ENCODE measurements at regions not wholly inside any gene's neighbourhood (a gene's known extent, or its start where the extent isn't known, plus 50 kb on each side); places are given as distances from the start of the nearest gene placed in this dataset.

- DNase-seq: no peak
Measured at GRCh38 chr12:130074661-130075406, 87.4 kb upstream of the FZD10 start.

DNA sequence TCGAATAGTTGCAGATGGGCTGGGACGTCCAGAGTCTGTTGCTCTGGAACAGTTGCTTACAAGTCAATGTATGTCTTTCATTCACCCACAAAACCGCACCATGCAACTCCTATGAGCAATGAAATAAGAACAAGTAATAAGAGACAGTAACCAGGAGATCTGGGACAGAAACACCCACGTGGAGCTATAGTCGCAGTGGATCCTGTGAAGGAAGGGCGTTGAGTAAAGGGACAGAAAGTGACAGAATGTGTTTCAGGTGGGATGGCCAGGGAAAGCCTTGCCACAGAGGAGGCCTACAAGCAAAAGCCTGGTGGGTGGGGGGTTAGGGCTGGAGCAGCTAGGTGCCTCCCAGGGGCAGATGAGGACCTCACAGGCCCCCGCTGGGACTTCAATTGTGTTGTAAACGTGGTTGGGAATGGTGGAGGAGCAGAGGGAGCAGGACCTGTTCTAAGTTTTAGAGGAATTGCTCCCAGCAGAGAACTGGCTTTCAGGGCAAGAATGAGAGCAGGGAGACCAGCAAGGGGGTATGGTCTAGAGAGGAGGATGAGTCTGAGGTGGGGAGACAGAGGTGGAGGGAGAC, 86.7 kb upstream of the FZD10 start:
- DNase-seq: no peak

GRCh38 chr12:130076126-130076525, 86.1 kb upstream of the FZD10 start:
- no peak for DNase-seq

GRCh38 chr12:130076752-130077151, 85.5 kb upstream of the FZD10 start:
- no peak for DNase-seq

DNA sequence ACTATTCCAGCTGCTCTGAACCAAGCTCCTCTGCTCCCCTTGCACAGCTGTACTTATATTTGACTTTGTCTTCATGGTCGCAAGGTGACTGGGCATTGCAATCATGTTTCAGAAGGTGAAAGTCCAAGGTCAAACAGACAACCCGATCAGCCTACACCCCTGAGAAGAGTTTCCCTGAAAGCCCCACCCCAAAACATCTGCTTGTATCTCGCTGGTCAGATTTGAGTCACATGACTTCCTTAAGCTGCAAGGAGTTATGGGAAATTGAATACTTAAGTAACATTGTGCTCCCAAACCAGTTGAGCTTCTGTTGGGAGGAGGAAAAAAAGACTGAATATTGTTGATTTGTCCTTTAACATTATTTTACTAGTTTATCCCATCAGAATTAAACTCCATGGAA, 83.4 kb upstream of the FZD10 start:
- no peak for DNase-seq

DNA sequence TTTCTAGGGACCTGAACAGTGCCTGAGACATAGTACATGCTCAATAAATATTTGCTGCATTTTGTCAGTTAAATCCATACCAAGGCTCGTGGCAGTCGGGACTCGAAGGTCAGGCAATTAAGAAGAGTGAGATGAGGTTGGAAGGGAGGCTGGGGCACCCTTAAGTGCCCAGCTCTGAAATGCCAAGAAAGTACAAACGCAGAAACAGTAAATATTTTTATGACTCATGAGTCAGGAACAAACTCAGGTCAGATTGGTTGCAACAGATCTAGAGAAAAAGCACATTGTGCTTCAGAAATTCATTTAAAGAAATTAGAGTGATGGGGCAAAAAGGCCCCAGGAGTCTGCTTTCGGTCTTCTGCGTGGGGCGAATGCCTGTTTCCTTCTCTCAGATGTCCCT, 83.0 kb upstream of the FZD10 start:
- no peak for DNase-seq

- no peak for DNase-seq
Measured at GRCh38 chr12:130080205-130080604, 82.1 kb upstream of the FZD10 start.

- DNase-seq: no peak
Measured at GRCh38 chr12:130081117-130081805, 81.0 kb upstream of the FZD10 start.

DNA sequence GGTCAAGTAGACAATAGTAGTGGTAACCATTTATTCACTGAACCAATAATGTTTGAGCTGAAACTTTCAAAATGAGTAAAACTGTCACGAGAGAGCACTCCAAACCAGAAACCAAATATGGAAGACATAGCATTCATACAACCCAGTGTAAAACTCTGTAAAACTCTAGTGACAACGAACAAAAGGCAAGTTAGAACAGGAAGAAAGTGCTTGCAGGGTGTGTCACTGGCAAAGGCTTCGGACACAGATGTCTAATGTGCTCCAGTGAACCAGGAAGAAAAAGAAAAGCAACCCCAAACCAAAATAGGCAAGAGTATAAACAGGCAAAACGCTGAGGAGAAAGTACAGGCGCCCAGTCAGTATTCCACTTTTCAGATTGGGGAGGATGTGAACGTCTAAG, 79.3 kb upstream of the FZD10 start:
- DNase-seq: no peak

- no peak for DNase-seq
Measured at GRCh38 chr12:130083734-130084133, 78.5 kb upstream of the FZD10 start.

DNA sequence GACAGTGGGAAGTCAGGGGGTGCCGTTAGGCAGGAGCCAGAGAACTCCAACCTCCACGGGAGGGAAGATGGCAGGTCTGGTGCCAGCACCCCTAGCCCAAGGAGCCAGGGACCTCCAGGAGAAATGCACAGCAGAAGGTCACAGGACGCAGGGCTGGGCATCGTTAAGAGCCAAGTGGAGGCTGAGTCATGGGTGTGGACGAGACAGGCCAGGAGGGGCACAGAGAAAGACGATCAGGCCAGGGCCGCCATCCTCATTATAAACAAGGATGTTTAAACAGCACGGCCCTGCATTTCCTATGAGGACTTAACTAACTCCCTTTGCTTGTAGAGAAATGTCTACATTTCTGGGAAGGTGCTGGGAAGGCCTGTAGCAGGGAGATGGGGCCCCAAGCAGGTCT, 77.9 kb upstream of the FZD10 start:
- no peak for DNase-seq

- DNase-seq: no peak
Measured at GRCh38 chr12:130086248-130086647, 76.0 kb upstream of the FZD10 start.

- no peak for DNase-seq
Measured at GRCh38 chr12:130086797-130087196, 75.5 kb upstream of the FZD10 start.

DNA sequence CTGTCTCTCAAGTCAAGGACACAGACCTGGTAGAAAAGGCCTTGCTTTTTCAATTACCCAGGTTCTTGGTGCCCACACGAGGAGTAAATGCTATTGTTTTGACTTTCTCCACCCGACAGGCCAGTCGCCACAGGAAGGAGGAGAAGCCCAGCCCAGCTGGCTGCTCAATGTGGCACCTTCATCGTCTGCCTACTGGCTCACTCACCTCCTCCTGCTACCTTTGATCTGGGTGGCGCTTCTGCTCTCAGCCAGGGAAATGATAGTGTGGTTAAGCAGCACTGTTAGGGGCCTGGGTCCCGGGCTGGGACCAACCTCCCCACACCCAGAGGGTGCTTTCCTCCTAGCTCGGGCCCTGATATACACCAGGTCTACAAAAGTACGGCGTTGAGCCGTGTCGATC, 75.0 kb upstream of the FZD10 start:
- DNase-seq: no peak

DNA sequence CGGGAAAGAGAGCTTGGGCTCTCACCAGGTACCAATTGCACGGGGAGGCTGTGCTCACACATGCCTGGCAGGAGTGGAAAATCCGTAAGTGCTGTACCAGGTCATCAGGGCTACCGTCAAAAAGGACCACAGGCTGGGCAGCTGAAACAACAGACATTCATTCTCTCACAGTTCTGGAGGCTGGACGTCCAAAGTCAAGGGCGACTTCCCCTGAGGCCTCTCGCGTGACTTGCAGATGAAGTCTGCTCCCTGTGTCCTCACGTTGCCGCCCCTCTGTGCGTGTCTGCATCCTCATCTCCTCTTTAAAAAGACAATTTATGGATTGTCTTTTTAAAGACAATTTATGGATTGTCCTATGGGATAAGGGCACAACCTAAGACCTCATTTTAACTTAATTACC, 73.8 kb upstream of the FZD10 start:
- no peak for DNase-seq

- DNase-seq: no peak
Measured at GRCh38 chr12:130090542-130090941, 71.7 kb upstream of the FZD10 start.

DNA sequence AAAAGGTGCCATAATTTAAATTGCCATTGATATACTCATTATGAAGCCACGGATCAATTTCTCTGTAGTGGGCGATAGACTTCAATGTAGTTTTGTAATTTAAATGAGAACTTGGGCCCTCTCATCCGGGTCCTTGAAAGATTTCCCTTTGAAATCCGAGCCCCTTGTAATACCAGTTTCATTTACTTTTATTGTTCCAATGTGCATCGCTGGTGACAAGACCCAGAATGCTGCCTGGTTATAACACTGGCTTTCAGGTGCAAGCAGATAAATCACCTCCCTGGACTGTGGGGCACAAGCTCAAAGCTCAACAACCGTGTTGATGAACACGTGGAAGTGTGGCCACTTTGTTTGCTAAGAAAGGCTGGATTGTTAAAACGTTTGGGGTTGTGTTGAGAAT, 68.9 kb upstream of the FZD10 start:
- no peak for DNase-seq

DNA sequence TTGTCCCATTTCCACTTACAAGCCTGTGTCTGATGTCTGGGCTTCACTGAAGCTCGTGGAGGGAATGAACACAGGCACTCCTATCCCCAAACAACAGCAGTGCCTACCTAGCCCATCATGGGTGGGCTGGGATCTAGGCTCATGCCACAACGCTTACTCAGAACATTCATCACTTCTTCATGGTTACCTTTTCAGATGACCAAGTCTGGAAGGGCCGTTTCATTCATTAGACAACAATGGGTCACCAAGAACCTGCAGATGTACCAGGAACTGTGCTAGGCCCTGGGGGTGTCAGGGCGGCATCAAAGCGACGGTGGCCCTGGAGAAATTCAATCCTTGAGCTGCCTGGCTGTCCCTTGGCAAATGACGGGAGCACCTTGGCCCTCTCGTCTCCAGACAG, 64.9 kb upstream of the FZD10 start:
- no peak for DNase-seq

DNA sequence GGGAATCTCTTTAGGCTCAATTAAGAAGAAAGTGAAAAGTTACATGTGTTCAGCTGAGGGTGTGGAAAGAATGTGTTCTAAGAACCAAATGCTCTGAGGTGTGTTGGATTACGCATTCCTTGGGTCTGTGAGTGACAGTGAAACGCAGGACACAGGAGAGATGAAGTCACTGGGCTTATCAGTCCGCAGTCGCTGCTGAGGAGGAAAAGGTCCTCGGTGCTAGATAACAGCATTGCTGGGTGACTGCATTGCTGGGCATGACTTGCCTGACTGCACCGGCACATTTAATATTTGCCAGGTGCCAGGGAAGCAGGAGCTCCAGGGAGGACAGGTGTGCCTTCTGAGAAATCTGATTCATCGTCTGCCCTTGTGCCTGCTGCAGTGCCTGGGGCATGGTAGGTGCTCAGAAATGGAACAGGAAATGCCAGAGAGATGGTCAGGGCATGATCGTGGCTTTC, 64.4 kb upstream of the FZD10 start:
- DNase-seq: no peak

DNA sequence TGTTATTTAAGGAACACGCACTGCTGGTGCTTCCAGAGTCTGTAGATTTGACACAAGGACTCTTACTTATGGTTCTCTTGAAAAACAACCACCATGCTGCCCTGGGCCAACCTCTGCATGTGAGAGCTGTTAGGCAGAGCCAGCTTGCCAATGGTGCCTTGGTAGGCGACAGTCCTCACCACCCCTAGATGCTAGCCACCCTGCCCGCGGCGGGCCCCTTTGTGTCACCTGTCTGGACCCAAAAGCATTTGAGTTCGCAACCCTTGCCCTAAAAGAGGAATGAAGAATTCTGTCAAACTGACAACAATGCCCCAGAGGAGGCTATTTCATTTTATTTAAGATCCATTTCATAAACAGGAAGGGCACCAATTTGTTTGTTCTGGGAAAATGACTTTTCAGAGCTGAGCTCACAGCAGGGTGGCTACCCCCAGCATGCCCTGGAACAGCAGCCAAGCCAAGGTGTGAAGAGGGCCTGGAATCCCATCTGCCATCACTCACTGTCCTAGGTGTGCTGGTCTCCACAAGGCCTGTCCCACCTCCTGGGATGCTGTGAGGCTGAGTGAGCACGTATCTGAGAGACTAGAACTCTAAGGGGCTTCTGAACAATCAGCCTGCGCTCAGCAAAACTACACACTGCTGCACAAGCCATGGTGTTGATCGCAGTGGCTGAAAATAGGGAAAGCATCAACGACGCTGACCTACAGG, 63.8 kb upstream of the FZD10 start:
- no peak for DNase-seq

DNA sequence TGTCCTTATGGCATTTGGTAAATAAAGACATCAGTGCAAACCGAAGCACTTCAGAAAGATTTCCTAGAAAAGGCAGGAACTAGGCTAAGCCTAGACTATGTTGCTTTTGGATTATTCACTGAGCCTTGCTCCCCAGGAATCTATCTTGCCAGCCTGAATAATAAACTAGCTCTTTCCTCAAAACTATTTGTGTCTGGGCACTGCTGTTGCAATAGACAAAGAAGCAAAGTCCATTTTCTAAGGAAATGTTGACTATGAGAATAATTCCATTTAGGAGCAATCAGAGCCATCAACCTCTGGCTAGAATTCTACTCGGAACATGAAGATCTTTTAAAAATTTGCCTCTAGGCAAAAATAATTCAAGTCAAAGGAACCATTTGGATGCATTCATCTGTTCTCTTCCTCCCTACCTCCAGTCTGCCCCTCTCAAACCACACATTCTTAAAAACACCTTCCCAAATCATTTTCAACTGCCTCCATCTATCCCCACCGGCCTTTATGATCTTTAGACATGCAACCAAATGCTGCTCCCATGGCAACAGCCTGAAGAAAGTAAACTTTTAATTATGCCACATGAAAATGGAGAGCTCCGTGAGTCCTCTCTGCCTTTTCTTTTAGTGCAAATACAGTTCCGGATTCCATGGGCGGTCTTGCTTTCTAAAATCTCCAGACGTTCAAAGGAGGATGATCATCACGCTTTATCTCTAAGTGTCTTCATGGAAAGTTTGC, 61.5 kb upstream of the FZD10 start:
- no peak for DNase-seq

- DNase-seq: no peak
Measured at GRCh38 chr12:130101370-130101769, 60.9 kb upstream of the FZD10 start.

- no peak for DNase-seq
Measured at GRCh38 chr12:130102266-130102665, 60.0 kb upstream of the FZD10 start.

Measured in CD4-positive, alpha-beta T cell treated with Interleukin-21 for 1 hour (primary cell).